ENCODE measurements at regions not wholly inside any gene's neighbourhood (a gene's known extent, or its start where the extent isn't known, plus 50 kb on each side); places are given as distances from the start of the nearest gene placed in this dataset.

GRCh38 chr14:22086131-22086530, 412.5 kb upstream of the OR4E1 start:
- Histone ChIP-seq H3K36me3 (no peaks in the 10 kb centered on the region), H3K4me3 (no peak overlapping the region), H3K9me3 (no peaks in the 10 kb centered on the region), H3K4me1 (no peaks in the 10 kb centered on the region), H3K27ac (no peak overlapping the region), H3K27me3 (peaks cover 0 to 3% (median 0%) of the 10 kb centered on the region in 3 donors)
- 84 to 97% (median 94%) methylated on average over 1 of the region's 1 CpG for WGBS, 5 donors
- DNase-seq, result no peak
- TF ChIP-seq EP300 (IDR thresholded peaks at IDR 0.05), result no peak
- no peak for TF ChIP-seq POLR2A (IDR thresholded peaks at IDR 0.05)
- intact Hi-C loops (cut with DNase I; ENCODE audit: low total_unique reads), result no loop called here

- Histone ChIP-seq H3K9me3 (no peaks in the 10 kb centered on the region), H3K27ac (no peak overlapping the region), H3K4me1 (no peaks in the 10 kb centered on the region), H3K27me3 (peaks cover 0 to 3% (median 0%) of the 10 kb centered on the region in 3 donors), H3K4me3 (no peak overlapping the region), H3K36me3 (no peaks in the 10 kb centered on the region)
- 45 to 49% (median 48%) methylated on average over 6 of the region's 6 CpGs for WGBS, 5 donors
- peak in 5 of 7 experiments; percentile 35 to 71 (median 51) for TF ChIP-seq CTCF (IDR thresholded peaks at IDR 0.05)
- TF ChIP-seq POLR2A (IDR thresholded peaks at IDR 0.05), result no peak
- intact Hi-C loops (cut with DNase I; ENCODE audit: low total_unique reads), result no loop called here
- peak in 1 of 2 donors; percentile 78 for DNase-seq
Observed at GRCh38 chr14:22084393-22085281, 411.0 kb upstream of the OR4E1 start.

GRCh38 chr14:22081337-22081736, 407.7 kb upstream of the OR4E1 start:
- H3K4me1 ChIP-seq, result no peaks in the 10 kb centered on the region
- H3K36me3 ChIP-seq, result no peaks in the 10 kb centered on the region
- H3K27ac ChIP-seq, result no peak overlapping the region
- no peak for DNase-seq
- peaks cover 0 to 3% (median 0%) of the 10 kb centered on the region in 3 donors for H3K27me3 ChIP-seq
- H3K4me3 ChIP-seq, result no peak overlapping the region
- WGBS, 5 donors, result 24 to 46% (median 33%) methylated on average over 1 of the region's 1 CpG
- TF ChIP-seq POLR2A (IDR thresholded peaks at IDR 0.05) (no peak), CTCF (IDR thresholded peaks at IDR 0.05) (no peak), POLR2AphosphoS5 (IDR thresholded peaks at IDR 0.05) (no peak), EP300 (IDR thresholded peaks at IDR 0.05) (no peak)
- H3K9me3 ChIP-seq, result no peaks in the 10 kb centered on the region
- intact Hi-C loops (cut with DNase I; ENCODE audit: low total_unique reads), result no loop called here

GRCh38 chr14:22079766-22080165, 406.1 kb upstream of the OR4E1 start:
- TF ChIP-seq POLR2A (IDR thresholded peaks at IDR 0.05) (no peak), POLR2AphosphoS5 (IDR thresholded peaks at IDR 0.05) (no peak), CTCF (IDR thresholded peaks at IDR 0.05) (no peak), EP300 (IDR thresholded peaks at IDR 0.05) (no peak)
- no peaks in the 10 kb centered on the region for H3K36me3 ChIP-seq
- intact Hi-C loops (cut with DNase I; ENCODE audit: low total_unique reads), result no loop called here

GRCh38 chr14:22073801-22074200, 400.2 kb upstream of the OR4E1 start:
- intact Hi-C loops (cut with DNase I; ENCODE audit: low total_unique reads), result no loop called here
- Histone ChIP-seq H3K9me3 (no peaks in the 10 kb centered on the region), H3K4me3 (no peak overlapping the region), H3K27me3 (no peaks in the 10 kb centered on the region), H3K4me1 (peaks cover 0 to 11% (median 0%) of the 10 kb centered on the region in 4 donors), H3K27ac (no peak overlapping the region), H3K36me3 (no peaks in the 10 kb centered on the region)
- DNase-seq, result no peak
- no peak for TF ChIP-seq POLR2AphosphoS5 (IDR thresholded peaks at IDR 0.05)
- TF ChIP-seq CTCF (IDR thresholded peaks at IDR 0.05), result no peak

More at GRCh38 chr14:22079766-22080165, 406.1 kb upstream of the OR4E1 start:
- WGBS, 5 donors, result 80 to 95% (median 89%) methylated on average over 1 of the region's 1 CpG
- no peak overlapping the region for H3K4me3 ChIP-seq
- no peaks in the 10 kb centered on the region for H3K9me3 ChIP-seq
- no peak overlapping the region for H3K27ac ChIP-seq
- H3K27me3 ChIP-seq, result peaks cover 0 to 3% (median 0%) of the 10 kb centered on the region in 3 donors
- no peaks in the 10 kb centered on the region for H3K4me1 ChIP-seq
- no peak for DNase-seq
